Limb (tissue), 2 donors: ENCODE measurements at regions not wholly inside any gene's neighbourhood (a gene's known extent, or its start where the extent isn't known, plus 50 kb on each side); places are given as distances from the start of the nearest gene placed in this dataset.
A peak's percentile ranks its signal among the peaks of the same experiment; 100 is the strongest.

Experiments
- DNase-seq, 2 donors: peaks; one replicate each; pipeline ENCODE4 v3.0.0-alpha.2; 2016; ENCODE audit errors: extremely low spot score in 2 of 2

- DNase-seq: no peak
Observed at GRCh38 chr10:128781637-128782036, 655.4 kb upstream of the MKI67 start.

- no peak for DNase-seq
Observed at GRCh38 chr10:128784444-128784843, 658.2 kb upstream of the MKI67 start.

- no peak for DNase-seq
Observed at GRCh38 chr10:128792426-128793140, 666.4 kb upstream of the MKI67 start.

- DNase-seq: no peak
Observed at GRCh38 chr10:128793726-128794655, 667.8 kb upstream of the MKI67 start.

GRCh38 chr10:128796396-128796912, 670.2 kb upstream of the MKI67 start:
- no peak for DNase-seq

GRCh38 chr10:128802062-128802461, 665.0 kb upstream of the MGMT start:
- DNase-seq: no peak

GRCh38 chr10:128803790-128804189, 663.3 kb upstream of the MGMT start:
- no peak for DNase-seq

- DNase-seq: no peak
Observed at GRCh38 chr10:128804411-128804810, 662.6 kb upstream of the MGMT start.

- DNase-seq: no peak
Observed at GRCh38 chr10:128808921-128809440, 658.1 kb upstream of the MGMT start.

- DNase-seq: no peak
Observed at GRCh38 chr10:128811511-128811910, 655.5 kb upstream of the MGMT start.

- no peak for DNase-seq
Observed at GRCh38 chr10:128812000-128812399, 655.0 kb upstream of the MGMT start.

- no peak for DNase-seq
Observed at GRCh38 chr10:128813574-128813973, 653.5 kb upstream of the MGMT start.

GRCh38 chr10:128814024-128814423, 653.0 kb upstream of the MGMT start:
- DNase-seq: no peak

GRCh38 chr10:128814782-128815181, 652.3 kb upstream of the MGMT start:
- no peak for DNase-seq

GRCh38 chr10:128816726-128817125, 650.3 kb upstream of the MGMT start:
- no peak for DNase-seq

GRCh38 chr10:128817636-128818035, 649.4 kb upstream of the MGMT start:
- no peak for DNase-seq

GRCh38 chr10:128820663-128821062, 646.4 kb upstream of the MGMT start:
- no peak for DNase-seq

- no peak for DNase-seq
Observed at GRCh38 chr10:128823201-128823600, 643.8 kb upstream of the MGMT start.

GRCh38 chr10:128825626-128826025, 641.4 kb upstream of the MGMT start:
- no peak for DNase-seq

- DNase-seq: peak in 1 of 2 donors; percentile 70
Observed at GRCh38 chr10:128833671-128834070, 633.4 kb upstream of the MGMT start.

GRCh38 chr10:128835361-128835760, 631.7 kb upstream of the MGMT start:
- no peak for DNase-seq

GRCh38 chr10:128837478-128837877, 629.6 kb upstream of the MGMT start:
- no peak for DNase-seq
